ENCODE measurements at regions not wholly inside any gene's neighbourhood (a gene's known extent, or its start where the extent isn't known, plus 50 kb on each side); places are given as distances from the start of the nearest gene placed in this dataset.

DNA sequence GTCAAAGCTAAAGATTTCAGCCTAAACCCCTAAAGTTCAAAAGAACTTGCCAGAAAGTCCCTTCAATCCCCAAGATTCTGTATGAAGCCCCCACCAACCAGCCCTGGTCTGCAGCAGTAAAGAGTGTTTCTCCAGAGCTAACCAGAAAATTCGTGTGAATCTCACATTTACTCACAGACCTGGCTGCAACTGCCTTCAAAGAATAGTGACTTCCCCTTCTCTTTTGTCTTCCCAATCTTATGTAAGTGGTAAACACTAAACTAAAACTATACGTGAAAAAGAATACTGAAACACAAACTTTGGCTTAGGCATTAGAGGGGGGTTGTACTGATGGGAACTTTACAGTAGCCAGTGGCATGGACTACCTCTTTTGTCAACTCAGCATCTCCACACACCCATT lies 50.6 kb upstream of the SETBP1 start:
- Histone ChIP-seq H3K9me3 (ENCODE audit: control insufficient read depth in 1 of 2, insufficient read depth in 1 of 2, low read depth in 1 of 2, low read length in 2 of 2) (peaks cover 6 to 42% of the 10 kb centered on the region in 2 experiments; a peak in 2 of 4 replicates), H3K9me2 (ENCODE audit: insufficient read depth) (no peaks in the 10 kb centered on the region), H3K36me3 (ENCODE audit: control insufficient read depth in 1 of 2, insufficient read depth in 2 of 2, low read length in 2 of 2) (no peaks in the 10 kb centered on the region), H3K4me3 (replicated peaks in 1 of 2; ENCODE audit: low read depth in 1 of 2, low read length in 2 of 2) (no peak overlapping the region), H3K79me2 (ENCODE audit: insufficient read depth, low read length) (no peaks in the 10 kb centered on the region), H3K27ac (ENCODE audit: low read depth, low read length) (no peak overlapping the region), H3K27me3 (ENCODE audit: insufficient read depth, low read length) (no peaks in the 10 kb centered on the region), H4K20me1 (ENCODE audit: insufficient read depth) (no peaks in the 10 kb centered on the region), H3K4me1 (ENCODE audit: control insufficient read depth in 1 of 2, insufficient read depth in 2 of 2, low read length in 2 of 2) (no peaks in the 10 kb centered on the region), H3K9ac (ENCODE audit: low read length) (no peak overlapping the region), H2AFZ (ENCODE audit: low read depth, low read length, poor library complexity, severe bottlenecking) (no peak overlapping the region), H3K4me2 (ENCODE audit: low read length) (no peak overlapping the region)
- no peak for TF ChIP-seq ATF3 (IDR thresholded peaks at IDR 0.05)
- TF ChIP-seq, protein P1, sequence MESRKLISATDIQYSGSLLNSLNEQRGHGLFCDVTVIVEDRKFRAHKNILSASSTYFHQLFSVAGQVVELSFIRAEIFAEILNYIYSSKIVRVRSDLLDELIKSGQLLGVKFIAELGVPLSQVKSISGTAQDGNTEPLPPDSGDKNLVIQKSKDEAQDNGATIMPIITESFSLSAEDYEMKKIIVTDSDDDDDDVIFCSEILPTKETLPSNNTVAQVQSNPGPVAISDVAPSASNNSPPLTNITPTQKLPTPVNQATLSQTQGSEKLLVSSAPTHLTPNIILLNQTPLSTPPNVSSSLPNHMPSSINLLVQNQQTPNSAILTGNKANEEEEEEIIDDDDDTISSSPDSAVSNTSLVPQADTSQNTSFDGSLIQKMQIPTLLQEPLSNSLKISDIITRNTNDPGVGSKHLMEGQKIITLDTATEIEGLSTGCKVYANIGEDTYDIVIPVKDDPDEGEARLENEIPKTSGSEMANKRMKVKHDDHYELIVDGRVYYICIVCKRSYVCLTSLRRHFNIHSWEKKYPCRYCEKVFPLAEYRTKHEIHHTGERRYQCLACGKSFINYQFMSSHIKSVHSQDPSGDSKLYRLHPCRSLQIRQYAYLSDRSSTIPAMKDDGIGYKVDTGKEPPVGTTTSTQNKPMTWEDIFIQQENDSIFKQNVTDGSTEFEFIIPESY (IDR thresholded peaks at IDR 0.05; ENCODE audit: extremely low read depth, insufficient replicate concordance, low read length) = no peak
- ChIA-PET RAD21 (ENCODE audit: low non-redundant PET in 1 of 2, low total read pairs in 2 of 2, uncharacterized antibody in 2 of 2, unreplicated experiment in 2 of 2) (no interaction called here), CTCF (no interaction called here), POLR2A (no interaction called here)
- ATAC-seq = no peak
- intact Hi-C loops (cut with micrococcal nuclease) = no loop called here
- no TSS peak for BruUV-seq (replicated peaks)
- DNase-seq (ENCODE audit: low read depth, low spot score) = no peak

Data from HCT116 (cell line).